Fibroblast of lung (primary cell): ENCODE measurements at regions not wholly inside any gene's neighbourhood (a gene's known extent, or its start where the extent isn't known, plus 50 kb on each side); places are given as distances from the start of the nearest gene placed in this dataset.

ENCODE experiments used
- CTCF ChIP-seq, 2 donors: IDR thresholded peaks in 1 of 2; conservative IDR thresholded peaks in 1 of 2; 1 replicate in 1 of 2; 2 replicates in 1 of 2; pipeline ENCODE4 v1.5.1; 2011 to 2012; ENCODE audit warnings: low read length in 2 of 2, control low read depth in 1 of 2, inconsistent platforms in 1 of 2, low read depth in 1 of 2, mild to moderate bottlenecking in 1 of 2
- EZH2 ChIP-seq: IDR thresholded peaks from 2 replicates; pipeline ENCODE4 v1.5.1; 2012; ENCODE audit warnings: low read length, control low read depth, mild to moderate bottlenecking; ENCODE audit errors: missing control alignments

GRCh38 chr2:220590476-220590875 lies 963.0 kb downstream of the SLC4A3 start:
- TF ChIP-seq CTCF (conservative IDR thresholded peaks at IDR 0.05 in 1 of 2, IDR thresholded peaks at IDR 0.05 in 1 of 2; ENCODE audit: low read depth in 1 of 2, low read length in 2 of 2): no peak
- TF ChIP-seq EZH2: no peak
